PC-3 (cell line): ENCODE measurements at regions not wholly inside any gene's neighbourhood (a gene's known extent, or its start where the extent isn't known, plus 50 kb on each side); places are given as distances from the start of the nearest gene placed in this dataset.

ENCODE experiments used
- EZH2 ChIP-seq: fragments of 300-600 bp; sonication (generic); IDR thresholded peaks from one replicate; pipeline ENCODE4 v1.6.1; 2017; ENCODE audit warnings: antibody characterized with exemption, mild to moderate bottlenecking, low read length; ENCODE audit not compliant: unreplicated experiment
- TF ChIP-seq, protein P1 (sequence below): fragments of 300-600 bp; sonication (generic); conservative IDR thresholded peaks from 2 replicates; pipeline ENCODE4 v1.5.1; 2017; ENCODE audit warnings: antibody characterized with exemption, low read depth, mild to moderate bottlenecking, low read length

DNA sequence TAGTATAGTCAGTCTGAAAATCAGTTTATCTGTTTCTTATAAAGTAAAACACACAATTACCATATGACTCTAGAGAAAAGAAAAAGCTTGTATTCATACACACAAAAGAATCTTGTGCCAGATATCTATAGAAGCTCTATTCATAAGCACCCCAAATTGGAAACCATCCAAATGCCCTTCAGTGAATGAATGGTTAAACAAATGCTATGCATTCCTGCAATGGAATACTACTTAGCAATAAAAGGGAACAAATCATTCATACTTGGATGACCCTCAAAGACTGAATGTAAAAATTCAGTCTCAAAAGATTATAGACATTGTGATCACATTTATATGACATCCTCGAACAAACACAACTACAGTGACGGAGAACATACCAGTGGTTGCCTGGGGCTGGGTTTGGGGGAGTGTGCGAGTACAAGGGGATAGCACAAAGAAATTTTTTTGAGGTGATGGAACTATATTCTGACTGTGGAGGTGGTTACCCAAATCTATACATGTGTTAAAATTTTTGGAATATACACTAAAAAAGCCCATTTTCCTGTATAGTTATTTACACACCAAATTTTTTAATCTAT lies 680.6 kb downstream of the NTRK3 start:
- TF ChIP-seq, protein P1, sequence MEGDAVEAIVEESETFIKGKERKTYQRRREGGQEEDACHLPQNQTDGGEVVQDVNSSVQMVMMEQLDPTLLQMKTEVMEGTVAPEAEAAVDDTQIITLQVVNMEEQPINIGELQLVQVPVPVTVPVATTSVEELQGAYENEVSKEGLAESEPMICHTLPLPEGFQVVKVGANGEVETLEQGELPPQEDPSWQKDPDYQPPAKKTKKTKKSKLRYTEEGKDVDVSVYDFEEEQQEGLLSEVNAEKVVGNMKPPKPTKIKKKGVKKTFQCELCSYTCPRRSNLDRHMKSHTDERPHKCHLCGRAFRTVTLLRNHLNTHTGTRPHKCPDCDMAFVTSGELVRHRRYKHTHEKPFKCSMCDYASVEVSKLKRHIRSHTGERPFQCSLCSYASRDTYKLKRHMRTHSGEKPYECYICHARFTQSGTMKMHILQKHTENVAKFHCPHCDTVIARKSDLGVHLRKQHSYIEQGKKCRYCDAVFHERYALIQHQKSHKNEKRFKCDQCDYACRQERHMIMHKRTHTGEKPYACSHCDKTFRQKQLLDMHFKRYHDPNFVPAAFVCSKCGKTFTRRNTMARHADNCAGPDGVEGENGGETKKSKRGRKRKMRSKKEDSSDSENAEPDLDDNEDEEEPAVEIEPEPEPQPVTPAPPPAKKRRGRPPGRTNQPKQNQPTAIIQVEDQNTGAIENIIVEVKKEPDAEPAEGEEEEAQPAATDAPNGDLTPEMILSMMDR, result no peak
- no peak for TF ChIP-seq EZH2
